HG03066 (cell line): ENCODE measurements at regions not wholly inside any gene's neighbourhood (a gene's known extent, or its start where the extent isn't known, plus 50 kb on each side); places are given as distances from the start of the nearest gene placed in this dataset.
"Not testable (repeated sequence)": the region's sequence is repeated elsewhere in the genome, so short reads cannot be mapped to it uniquely, and the experiment has no call there.

ENCODE experiments used
- ATAC-seq: cut with Tn5 transposase; IDR thresholded peaks from one replicate; pipeline ENCODE4 v1.9.1; 2021; ENCODE audit warnings: low read depth; ENCODE audit not compliant: unreplicated experiment

GRCh38 chr2:176562359-176563078, 293.3 kb downstream of the MTX2 start:
- ATAC-seq, result no peak

GRCh38 chr2:176565641-176566323, 296.5 kb downstream of the MTX2 start:
- ATAC-seq, result no peak

DNA sequence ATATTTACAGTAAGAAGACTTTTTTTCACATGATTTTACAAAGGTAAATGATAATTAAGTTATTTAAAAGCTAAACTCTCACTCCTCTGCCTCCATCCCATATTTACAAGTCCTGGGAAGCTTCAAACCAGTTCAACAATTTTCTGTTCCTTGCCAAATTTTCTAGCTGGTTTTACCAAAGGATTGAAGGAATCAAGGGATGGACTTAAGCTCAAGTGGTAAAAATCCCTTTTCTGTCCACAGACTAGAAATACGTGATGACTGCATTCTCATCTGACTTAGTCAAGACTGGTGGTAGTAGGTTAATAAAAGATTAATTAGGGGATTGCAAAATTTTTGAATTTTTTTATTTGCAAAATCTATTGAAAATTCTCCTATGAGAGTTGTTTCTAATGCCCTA, 297.3 kb downstream of the MTX2 start:
- ATAC-seq, result no peak

DNA sequence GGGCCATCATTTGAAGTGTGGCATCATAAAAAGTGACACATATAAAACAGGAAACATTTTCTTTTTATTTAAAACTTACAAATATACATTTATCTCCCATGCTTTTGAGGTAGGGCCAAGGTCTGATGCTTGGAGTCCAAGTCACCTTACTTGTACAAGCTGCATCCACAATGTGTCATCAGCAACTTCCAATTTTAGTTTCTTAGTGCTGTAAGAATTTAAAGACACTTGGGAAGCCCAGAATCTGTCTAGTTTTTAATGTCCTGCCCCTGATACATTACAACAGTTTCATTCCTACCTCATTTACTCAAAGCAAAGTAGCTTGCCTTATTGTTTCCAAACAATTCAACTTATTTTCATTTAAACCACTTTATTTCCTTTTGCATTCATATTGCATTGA, 297.7 kb downstream of the MTX2 start:
- ATAC-seq, result no peak

- no peak for ATAC-seq
Measured at GRCh38 chr2:176567361-176567760, 298.1 kb downstream of the MTX2 start.

DNA sequence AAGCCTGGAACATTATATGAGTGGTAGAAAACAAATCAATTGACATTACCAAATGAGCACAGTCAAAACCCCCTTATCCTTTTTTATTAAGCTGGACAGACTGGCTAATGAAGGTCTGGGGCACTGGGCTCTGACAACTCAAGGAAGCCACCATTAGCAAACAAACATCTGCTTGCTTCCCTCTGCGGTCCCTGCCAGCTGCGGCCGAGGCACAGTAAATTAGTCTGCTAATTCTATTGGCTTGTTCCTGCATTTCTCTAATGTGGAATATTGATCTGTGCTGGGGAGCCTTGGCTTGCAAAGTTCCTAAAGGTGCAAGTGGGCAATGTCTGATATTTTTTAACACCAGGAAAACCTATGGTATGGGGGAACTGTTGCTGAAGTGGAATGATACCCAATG, 300.3 kb downstream of the MTX2 start:
- ATAC-seq, result no peak

GRCh38 chr2:176573612-176574483, 304.6 kb downstream of the MTX2 start:
- ATAC-seq, result no peak

DNA sequence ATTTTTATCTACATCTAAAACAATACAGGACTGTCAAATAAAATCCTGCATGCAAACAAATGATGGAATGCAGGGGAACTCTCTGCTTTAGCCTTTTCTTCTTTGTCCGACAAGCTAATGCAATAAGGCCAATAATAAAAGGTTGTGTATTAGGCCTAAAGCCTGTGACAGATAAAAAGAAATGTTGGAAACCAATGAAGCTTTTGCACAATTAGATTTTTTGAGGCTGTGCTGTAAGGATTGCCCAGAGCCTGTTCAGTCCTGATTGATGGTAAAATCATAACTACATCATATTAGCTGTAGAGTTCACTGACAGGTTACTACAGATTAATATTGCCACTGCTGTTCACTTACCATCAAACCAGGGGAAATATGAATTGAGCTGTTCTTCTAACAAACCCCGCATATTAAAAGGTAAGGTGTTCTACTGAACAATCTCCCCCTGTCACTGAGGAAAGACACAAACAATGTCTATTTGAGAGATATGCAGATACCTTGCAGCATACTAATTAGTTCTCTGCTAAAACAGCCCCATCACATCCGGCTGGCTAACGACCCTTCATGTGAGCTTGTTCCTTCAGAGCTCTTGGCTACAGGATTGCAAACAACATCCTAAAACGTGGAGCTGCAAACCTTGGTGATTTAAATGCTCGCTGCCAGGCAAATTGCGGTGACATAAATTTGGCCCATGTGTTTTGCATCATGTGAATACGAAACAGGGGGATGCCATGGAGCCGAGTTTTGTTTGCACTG, 305.4 kb downstream of the MTX2 start:
- ATAC-seq, result no peak

DNA sequence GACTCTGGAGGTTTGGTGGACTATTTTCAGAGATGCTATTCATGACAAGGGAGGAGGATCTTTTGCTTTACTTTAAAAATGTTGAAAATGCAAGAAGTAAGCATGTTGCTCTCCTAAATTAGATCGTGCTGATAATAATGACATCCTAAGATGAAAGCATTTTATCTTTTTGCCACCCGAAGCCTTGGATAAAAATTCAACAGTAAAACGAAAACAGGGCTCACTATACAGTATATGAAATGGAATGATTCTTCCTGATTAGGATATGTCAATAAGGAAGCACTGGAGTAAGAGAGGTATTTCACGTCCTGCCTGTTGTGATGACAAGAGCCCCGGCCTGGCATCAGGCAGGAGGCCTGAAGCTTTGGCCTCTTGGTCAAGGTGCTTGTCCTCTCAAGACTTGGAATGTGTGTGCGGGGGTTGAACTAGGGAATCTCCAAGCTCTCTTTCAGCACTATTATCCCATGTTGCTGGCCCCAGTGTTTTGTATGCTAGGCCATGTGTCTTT, 306.0 kb downstream of the MTX2 start:
- ATAC-seq, result no peak

DNA sequence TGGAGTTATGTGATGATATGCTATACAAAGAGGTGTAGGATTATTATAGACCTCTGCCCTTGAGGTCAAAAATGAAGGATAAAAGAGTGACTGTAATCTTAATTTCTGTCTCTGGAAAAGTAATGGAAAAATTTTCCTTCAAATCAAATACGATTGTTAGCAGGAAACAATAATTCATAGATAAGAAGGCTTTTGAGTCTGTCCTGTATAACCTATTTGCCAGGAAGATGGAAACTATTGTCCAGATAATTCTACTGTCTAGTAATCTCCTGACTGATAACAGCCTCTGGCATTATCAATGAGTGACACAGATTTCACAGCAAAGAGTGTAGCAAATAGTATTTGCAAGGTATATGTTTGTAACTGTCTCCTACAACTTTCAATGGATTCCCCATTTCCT, 307.8 kb downstream of the MTX2 start:
- no peak for ATAC-seq

- ATAC-seq, result not testable (repeated sequence)
Measured at GRCh38 chr2:176578292-176578691, 309.1 kb downstream of the MTX2 start.

DNA sequence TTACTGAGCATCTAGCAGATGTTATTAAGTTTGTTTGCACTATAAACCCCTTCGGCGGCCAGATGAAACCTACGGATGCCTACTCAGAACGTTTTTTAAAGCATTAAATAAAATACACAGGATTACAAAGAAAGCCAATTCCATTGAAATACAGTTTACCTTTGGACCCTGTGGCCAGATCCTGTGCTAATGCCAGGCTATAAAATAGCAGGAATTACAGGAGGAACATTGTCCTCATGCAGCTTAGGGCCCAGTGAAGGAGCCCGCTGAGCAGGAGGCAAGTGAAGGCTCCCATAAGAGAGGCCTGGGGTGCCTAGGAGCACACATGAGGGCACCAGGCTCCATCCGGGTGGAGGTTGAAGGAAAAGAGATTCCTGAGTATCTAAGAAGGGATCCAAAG, 310.4 kb downstream of the MTX2 start:
- no peak for ATAC-seq

DNA sequence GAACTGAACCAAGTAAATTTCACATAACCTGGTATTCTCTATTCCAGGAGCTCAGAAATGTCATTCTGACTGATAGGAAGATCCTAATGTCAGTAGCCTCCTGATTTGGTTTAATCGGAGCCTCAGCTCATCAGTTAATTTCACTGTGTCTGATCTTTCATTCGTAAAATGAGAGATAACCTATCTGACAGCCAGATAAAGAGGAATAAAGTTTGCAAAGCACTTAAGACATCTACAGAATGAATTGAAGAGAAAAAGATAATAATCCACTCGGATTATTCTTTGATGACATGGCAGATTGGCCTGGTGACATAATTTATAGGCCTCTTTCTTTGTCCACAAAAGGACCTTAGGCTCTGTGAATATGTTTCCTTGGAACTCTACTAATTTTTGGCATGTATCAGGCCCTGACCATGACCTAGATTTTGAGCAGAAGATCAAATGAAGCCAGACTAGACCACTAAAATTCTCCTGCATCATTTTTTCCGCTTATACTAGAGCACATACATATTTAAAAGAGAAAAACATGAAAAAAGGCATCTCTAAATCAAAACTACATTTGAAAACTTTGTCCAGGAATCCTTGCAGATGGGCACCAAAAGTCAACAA, 312.4 kb downstream of the MTX2 start:
- no peak for ATAC-seq

DNA sequence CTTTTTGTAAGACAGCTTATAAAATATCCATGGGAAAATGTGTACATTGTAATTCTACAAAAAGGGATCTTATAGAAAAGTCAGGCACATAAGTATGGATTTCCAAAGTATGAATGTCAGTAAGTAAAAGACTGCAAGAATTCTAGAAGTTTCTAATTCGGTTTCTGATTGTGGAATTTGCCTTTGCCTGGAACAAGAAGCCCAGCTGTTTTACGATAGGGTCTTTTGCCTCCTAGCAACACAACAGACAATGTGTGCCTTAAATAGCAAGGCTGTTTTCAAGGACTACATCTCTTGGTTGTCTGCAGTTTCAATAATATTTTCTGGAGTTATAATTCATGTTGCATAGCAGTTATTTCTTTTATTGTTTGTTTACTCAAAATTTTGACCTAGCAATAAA, 312.9 kb downstream of the MTX2 start:
- no peak for ATAC-seq

DNA sequence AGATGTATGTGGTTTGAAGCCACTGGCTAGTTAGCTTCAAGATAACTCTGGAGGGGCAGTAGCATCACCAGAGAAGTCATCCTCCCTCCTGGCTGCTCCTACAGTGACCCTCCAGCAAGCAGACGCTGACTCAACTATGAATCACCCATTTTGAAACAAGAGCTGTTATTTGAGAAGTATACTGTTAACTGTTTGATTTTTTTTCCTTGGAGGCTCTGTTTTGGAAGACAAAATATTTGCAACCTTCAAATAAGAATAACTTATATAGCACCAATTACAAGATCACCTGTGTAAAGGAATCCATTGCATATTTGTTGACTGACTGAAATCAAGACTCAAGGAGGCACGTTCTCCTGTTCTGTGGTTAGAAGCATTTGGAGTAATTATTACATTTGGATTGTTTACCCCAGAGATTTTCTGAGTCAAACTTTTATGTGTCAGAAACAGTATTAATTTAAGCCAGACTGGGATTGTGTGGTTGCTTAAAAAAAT, 313.8 kb downstream of the MTX2 start:
- no peak for ATAC-seq

DNA sequence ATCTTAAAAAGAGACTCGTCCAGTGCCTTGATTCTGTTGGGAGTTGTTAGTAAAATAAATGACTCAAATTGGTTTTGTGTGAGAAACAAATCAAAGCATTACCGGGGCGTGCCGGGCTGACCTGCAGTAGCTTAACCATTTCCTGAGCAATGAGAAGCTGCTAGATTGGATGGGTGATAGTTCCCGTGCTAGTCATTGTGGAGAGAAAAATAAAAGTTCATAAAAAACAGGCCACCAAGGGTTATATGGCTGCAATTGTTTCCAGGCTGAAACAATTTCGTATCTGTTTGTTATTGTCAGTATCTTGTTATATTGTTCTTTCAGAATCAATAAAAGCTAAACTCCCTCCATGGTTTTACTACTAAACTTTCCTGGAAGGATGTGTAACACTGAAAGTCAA, 314.4 kb downstream of the MTX2 start:
- no peak for ATAC-seq

- ATAC-seq, result no peak
Measured at GRCh38 chr2:176584333-176584732, 315.1 kb downstream of the MTX2 start.

DNA sequence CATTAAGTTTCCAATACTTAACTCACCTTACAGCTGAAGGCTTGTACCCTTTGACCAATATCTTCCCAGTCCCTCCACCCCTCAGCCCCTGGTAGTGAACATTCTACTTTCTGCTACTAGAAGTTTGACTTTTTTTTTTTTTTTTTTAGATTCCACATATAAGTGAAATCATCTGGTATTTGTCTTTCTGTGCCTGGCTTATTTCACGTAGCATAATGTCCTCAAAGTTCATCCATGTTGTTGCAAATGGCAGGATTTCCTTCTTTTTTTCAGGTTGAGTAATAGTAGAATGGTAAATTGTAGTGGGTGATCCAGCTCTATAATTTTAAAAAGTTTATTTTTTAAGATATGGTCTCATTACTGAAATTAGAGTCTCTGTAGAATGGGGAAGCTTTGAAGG, 316.0 kb downstream of the MTX2 start:
- no peak for ATAC-seq

GRCh38 chr2:176585791-176586190, 316.5 kb downstream of the MTX2 start:
- ATAC-seq, result no peak

DNA sequence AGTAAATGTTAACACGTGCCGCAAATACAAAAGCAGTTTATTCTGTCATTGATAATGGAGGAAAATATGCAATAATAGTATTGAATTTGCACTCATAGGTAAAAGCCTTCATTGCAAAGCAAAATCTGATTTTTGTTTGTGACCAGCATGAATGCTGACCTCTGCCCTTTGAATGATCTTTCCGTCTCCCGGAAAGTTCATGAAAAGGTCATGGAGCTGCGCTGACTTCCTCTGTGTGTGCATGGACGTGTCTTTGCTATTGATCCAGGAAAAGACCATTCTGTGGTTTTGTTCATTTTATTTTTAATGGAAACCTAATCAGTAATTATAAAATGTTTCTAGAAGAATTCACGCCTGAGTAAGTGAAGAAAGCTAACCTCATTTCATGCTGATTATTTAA, 320.0 kb downstream of the MTX2 start:
- ATAC-seq, result no peak
